ENCODE measurements at regions not wholly inside any gene's neighbourhood (a gene's known extent, or its start where the extent isn't known, plus 50 kb on each side); places are given as distances from the start of the nearest gene placed in this dataset.

DNA sequence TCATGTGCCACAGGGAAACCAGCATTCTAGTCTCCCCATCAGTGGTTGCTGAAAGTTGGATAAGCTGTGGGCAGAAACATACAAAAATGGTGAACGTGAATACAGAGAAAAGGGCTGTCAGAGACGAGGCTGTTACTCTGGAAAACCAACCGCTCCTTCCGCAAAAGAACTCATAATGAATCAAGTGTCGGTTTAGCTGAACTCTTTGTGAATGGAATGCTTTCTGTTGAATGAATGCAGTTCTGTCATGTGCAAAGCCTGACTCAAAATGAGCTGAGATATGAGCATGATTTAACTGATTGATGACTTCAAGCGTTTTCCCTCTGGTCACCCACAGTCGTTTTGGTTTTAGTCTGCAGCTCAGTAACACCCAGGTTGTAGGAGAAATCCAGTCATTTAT is 298.3 kb downstream of the ETS1 start:
- DNase-seq: no peak
- no peaks in the 10 kb centered on the region for H3K27me3 ChIP-seq
- H3K4me3 ChIP-seq: no peak overlapping the region
- no peak for TF ChIP-seq POLR2A (IDR thresholded peaks at IDR 0.05)
- TF ChIP-seq, protein P1, sequence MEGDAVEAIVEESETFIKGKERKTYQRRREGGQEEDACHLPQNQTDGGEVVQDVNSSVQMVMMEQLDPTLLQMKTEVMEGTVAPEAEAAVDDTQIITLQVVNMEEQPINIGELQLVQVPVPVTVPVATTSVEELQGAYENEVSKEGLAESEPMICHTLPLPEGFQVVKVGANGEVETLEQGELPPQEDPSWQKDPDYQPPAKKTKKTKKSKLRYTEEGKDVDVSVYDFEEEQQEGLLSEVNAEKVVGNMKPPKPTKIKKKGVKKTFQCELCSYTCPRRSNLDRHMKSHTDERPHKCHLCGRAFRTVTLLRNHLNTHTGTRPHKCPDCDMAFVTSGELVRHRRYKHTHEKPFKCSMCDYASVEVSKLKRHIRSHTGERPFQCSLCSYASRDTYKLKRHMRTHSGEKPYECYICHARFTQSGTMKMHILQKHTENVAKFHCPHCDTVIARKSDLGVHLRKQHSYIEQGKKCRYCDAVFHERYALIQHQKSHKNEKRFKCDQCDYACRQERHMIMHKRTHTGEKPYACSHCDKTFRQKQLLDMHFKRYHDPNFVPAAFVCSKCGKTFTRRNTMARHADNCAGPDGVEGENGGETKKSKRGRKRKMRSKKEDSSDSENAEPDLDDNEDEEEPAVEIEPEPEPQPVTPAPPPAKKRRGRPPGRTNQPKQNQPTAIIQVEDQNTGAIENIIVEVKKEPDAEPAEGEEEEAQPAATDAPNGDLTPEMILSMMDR (IDR thresholded peaks at IDR 0.05): no peak
- no peaks in the 10 kb centered on the region for H3K36me3 ChIP-seq
- intact Hi-C loops (cut with DNase I): no loop called here
- peaks cover 0 to 23% (median 5%) of the 10 kb centered on the region in 3 donors for H3K4me1 ChIP-seq
- no peak overlapping the region for H3K27ac ChIP-seq
- H3K9me3 ChIP-seq: no peaks in the 10 kb centered on the region
- WGBS, 2 donors: 49 to 56% methylated on average over 7 of the region's 7 CpGs

DNA sequence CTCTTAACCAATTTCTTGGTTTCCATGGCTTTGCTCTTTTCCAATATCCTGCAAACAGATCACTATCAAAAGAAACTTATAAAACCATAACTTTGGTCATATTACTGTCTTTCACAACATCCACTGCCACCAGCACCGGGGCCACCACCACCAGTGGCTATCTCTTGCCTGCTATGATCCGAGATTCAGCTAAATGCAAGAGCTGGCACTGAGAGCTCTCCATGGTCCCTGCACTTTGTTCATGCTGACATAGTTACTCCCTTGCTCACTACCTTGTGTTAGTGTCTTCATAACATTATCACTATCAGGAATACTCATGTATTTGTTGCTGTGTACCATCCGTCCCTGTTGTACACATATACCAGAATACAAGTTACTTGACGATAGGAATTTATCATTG is 299.0 kb downstream of the ETS1 start:
- Histone ChIP-seq H3K4me1 (peaks cover 0 to 19% (median 5%) of the 10 kb centered on the region in 3 donors), H3K9me3 (no peaks in the 10 kb centered on the region), H3K36me3 (no peaks in the 10 kb centered on the region), H3K4me3 (no peak overlapping the region), H3K27ac (no peak overlapping the region), H3K27me3 (no peaks in the 10 kb centered on the region)
- intact Hi-C loops (cut with DNase I): no loop called here
- TF ChIP-seq, protein P1 (IDR thresholded peaks at IDR 0.05): no peak
- no peak for TF ChIP-seq POLR2A (IDR thresholded peaks at IDR 0.05)
- no peak for DNase-seq
- 77 to 95% methylated on average over 4 of the region's 4 CpGs for WGBS, 2 donors

DNA sequence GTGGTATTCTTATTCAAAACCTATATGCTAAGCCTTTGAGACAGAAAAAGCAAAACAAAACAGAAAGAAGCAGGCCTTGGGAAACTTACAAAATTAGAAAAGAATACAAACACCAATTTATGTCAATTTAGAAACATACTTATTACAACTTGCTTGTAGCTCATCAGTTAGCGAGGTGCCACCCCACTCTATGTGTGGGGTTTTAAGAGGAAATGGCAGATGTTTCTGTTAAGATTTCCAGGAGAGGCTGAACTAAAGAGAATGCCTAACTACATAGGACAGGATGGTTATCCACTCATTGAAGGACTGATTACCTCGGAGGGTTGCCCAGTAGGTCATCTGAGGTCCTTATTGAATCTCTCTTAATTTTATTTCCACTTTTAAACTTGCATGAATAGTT is 302.0 kb downstream of the ETS1 start:
- no peak for TF ChIP-seq POLR2A (IDR thresholded peaks at IDR 0.05)
- TF ChIP-seq, protein P1 (IDR thresholded peaks at IDR 0.05): no peak
- intact Hi-C loops (cut with DNase I): no loop called here
- WGBS, 2 donors: 72 to 81% methylated on average over 2 of the region's 2 CpGs
- no peak overlapping the region for H3K27ac ChIP-seq
- no peaks in the 10 kb centered on the region for H3K9me3 ChIP-seq
- no peaks in the 10 kb centered on the region for H3K36me3 ChIP-seq
- DNase-seq: no peak
- H3K4me3 ChIP-seq: no peak overlapping the region
- H3K4me1 ChIP-seq: peaks cover 0 to 8% (median 1%) of the 10 kb centered on the region in 3 donors
- H3K27me3 ChIP-seq: no peaks in the 10 kb centered on the region

DNA sequence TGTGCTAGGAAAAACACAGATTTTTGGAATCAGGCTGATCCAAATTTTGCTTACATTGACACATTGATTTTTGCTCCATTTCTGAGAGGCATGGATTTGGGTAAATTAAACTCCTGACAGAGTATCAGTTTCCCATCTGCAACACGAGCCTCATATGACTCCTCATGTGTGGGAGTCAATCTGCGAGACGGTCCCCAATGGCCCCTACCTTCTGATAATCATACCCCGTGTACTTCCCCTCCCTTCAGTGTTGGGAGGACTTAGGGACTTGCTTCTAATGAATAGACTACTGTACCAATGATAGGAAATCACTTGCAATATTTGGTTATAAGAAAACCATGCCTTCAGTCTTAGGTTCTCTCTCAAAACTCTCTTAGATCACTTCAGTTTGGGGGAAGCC is 302.7 kb downstream of the ETS1 start:
- intact Hi-C loops (cut with DNase I): no loop called here
- WGBS, 2 donors: 71 to 75% methylated on average over 2 to 4 of the region's 4 CpGs

DNA sequence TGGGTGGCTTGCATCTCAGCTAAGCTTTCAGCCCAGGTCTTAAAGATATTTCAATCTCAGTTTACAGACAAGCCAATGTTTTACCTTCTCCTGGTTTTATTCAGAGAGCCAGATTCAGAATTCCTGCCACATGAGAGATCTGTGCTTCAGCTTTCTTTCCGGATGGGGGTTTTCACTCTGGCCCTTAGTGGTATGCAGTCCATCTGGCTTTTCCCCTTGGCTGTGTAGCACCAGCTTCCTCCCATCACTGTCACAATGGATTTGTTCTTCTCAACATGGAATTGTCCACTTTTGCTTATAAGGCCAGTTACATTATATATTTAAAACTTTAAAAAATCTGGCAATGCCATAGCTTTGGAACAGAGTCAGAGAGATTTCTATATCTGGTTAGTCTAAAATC is 303.9 kb downstream of the ETS1 start:
- H3K27ac ChIP-seq: no peak overlapping the region
- no peaks in the 10 kb centered on the region for H3K27me3 ChIP-seq
- no peak overlapping the region for H3K4me3 ChIP-seq
- intact Hi-C loops (cut with DNase I): no loop called here
- no peak for DNase-seq
- no peaks in the 10 kb centered on the region for H3K4me1 ChIP-seq
- no peaks in the 10 kb centered on the region for H3K36me3 ChIP-seq
- no peak for TF ChIP-seq POLR2A (IDR thresholded peaks at IDR 0.05)
- TF ChIP-seq, protein P1 (IDR thresholded peaks at IDR 0.05): no peak
- no peaks in the 10 kb centered on the region for H3K9me3 ChIP-seq
- WGBS, 2 donors: 73 to 100% methylated on average over 1 of the region's 1 CpG

More for the DNA sequence above, 302.7 kb downstream of the ETS1 start:
- Histone ChIP-seq H3K4me3 (no peak overlapping the region), H3K9me3 (no peaks in the 10 kb centered on the region), H3K36me3 (no peaks in the 10 kb centered on the region), H3K4me1 (peaks cover 0 to under 1% (median 0%) of the 10 kb centered on the region in 3 donors), H3K27me3 (no peaks in the 10 kb centered on the region), H3K27ac (no peak overlapping the region)
- DNase-seq: no peak
- no peak for TF ChIP-seq POLR2A (IDR thresholded peaks at IDR 0.05)
- TF ChIP-seq, protein P1 (IDR thresholded peaks at IDR 0.05): no peak
